IMR-90 (cell line): ENCODE measurements at regions not wholly inside any gene's neighbourhood (a gene's known extent, or its start where the extent isn't known, plus 50 kb on each side); places are given as distances from the start of the nearest gene placed in this dataset.

Experiments
- MXI1 ChIP-seq: IDR thresholded peaks from 2 replicates; pipeline ENCODE4 v1.6.1; 2012; ENCODE audit warnings: low read depth, mild to moderate bottlenecking, low read length, moderate library complexity, borderline replicate concordance
- POLR2A ChIP-seq: IDR thresholded peaks from 2 replicates; pipeline ENCODE4 v1.6.1; 2012; ENCODE audit warnings: mild to moderate bottlenecking, low read depth, low read length
- TF ChIP-seq, protein P1 (sequence below): conservative IDR thresholded peaks from 2 replicates; pipeline ENCODE4 v1.5.1; 2012; ENCODE audit warnings: mild to moderate bottlenecking, low read depth, low read length, improper control_type of control experiment

GRCh38 chr3:69658514-69659140, 80.6 kb upstream of the MITF start:
- no peak for TF ChIP-seq POLR2A
- TF ChIP-seq, protein P1, sequence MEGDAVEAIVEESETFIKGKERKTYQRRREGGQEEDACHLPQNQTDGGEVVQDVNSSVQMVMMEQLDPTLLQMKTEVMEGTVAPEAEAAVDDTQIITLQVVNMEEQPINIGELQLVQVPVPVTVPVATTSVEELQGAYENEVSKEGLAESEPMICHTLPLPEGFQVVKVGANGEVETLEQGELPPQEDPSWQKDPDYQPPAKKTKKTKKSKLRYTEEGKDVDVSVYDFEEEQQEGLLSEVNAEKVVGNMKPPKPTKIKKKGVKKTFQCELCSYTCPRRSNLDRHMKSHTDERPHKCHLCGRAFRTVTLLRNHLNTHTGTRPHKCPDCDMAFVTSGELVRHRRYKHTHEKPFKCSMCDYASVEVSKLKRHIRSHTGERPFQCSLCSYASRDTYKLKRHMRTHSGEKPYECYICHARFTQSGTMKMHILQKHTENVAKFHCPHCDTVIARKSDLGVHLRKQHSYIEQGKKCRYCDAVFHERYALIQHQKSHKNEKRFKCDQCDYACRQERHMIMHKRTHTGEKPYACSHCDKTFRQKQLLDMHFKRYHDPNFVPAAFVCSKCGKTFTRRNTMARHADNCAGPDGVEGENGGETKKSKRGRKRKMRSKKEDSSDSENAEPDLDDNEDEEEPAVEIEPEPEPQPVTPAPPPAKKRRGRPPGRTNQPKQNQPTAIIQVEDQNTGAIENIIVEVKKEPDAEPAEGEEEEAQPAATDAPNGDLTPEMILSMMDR, result no peak
- TF ChIP-seq MXI1, result no peak
